Stimulated activated CD8-positive, alpha-beta memory T cell treated with anti-CD3 and anti-CD28 coated beads, Interleukin-7, amount 100 ng/mL, for 1 hour (primary cell): ENCODE measurements at regions not wholly inside any gene's neighbourhood (a gene's known extent, or its start where the extent isn't known, plus 50 kb on each side); places are given as distances from the start of the nearest gene placed in this dataset.
"Not testable (repeated sequence)": the region's sequence is repeated elsewhere in the genome, so short reads cannot be mapped to it uniquely, and the experiment has no call there.

Experiments used
- DNase-seq, 2 donors: peaks; one replicate each; pipeline ENCODE4 v3.0.0-alpha.2; 2020; ENCODE audit warnings: low read depth in 2 of 2

DNA sequence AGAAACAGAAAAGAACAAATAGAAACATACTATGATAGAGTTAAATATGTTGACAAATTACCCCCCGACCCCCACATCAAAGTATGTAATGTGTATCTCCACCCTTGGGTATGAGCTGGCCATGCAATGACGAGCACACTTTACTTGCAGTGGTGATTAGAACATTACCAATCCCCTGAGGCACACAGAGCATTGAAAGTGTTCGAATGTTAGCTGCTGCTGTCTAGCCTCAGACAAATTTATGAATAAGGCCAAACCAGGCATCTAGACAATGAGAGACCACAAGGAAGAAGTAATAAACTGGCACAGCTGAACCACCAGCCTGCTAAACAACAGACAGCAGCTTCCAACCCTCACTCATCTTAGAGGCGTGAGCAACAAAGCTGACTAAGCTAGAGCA is 380.5 kb downstream of the DSEL start:
- no peak for DNase-seq

DNA sequence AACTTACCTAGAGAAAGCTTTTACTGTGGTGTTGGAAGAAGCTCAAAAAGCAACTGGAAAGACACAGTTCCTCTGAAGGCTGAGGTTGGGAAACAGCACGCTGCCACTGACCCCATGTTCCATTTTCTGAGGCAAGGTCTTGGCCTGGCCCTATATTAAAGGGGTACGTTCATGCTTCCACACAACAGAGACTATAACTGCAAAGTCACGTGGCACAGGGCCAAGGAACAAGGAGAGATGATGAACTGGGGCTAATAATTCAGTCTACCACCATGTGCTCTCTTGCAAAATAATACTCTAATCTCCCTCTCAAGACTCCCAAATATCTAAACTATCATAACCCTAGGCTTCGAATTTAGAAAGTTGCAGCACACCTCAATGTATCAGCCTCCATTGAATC is 381.6 kb downstream of the DSEL start:
- no peak for DNase-seq

DNA sequence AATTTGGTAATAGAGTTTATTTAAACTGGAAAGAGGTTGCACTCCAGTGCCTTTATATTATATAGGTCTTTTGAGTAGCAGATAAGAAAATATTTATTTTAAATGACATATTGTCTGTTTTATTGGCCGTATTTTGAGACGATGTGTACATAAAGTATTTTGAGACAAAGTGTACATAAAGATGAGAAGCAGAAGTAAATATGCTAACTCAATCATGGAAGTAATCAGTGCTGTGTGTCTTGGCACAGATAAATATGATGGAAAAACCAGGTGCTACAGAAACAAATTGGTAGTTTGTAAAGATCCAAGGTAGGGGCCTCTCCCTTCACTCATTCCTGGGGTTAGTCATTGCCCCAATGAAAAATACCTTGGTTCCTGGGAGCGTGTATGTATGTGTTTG is 382.9 kb downstream of the DSEL start:
- DNase-seq, result no peak

DNA sequence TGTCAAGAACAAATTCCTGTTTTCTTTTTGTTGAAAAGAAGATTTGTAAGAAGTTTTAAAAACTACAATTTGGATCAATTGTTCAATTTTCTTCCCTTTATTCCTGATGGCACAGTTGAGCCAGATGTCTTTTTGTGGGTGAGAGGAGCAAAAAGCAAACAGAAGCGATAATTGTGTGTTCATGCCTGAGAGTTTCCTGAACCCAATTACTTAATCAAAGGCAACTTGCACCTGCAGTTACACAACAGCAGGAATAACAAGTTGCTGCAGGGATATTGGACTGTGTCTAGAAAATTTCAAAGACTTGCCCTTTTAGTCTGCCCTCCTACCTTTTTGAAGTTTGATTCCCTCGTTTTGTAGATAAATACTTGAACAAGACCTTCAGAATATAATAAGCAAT is 383.6 kb downstream of the DSEL start:
- DNase-seq, result no peak

DNA sequence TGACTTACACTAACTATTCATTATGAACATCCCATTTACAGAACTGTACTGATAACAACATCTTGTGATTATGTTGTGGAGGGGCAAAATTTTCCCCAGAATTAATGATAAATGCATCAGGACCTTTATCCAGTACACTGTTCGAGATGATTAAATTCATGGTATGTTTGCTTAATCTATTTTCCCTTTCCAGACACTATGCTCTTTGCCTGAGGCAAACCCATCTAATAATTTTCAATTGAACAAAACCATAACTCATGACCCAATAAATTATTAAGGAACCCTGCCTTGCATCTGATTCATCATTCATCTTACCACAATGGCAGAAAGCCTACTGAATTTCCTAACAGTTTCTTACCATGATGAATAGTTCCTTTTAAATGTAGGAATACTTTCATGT is 385.0 kb downstream of the DSEL start:
- DNase-seq, result no peak

DNA sequence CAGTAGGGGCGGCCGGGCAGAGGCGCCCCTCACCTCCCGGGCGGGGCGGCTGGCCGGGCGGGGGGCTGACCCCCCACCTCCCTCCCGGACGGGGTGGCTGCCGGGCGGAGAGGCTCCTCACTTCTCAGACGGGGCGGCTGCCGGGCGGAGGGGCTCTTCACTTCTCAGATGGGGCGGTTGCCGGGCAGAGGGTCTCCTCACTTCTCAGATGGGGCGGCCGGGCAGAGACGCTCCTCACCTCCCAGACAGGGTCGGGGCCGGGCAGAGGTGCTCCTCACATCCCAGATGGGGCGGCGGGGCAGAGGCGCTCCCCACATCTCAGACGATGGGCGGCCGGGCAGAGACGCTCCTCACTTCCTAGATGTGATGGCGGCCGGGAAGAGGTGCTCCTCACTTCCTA is 389.8 kb downstream of the DSEL start:
- DNase-seq, result not testable (repeated sequence)

DNA sequence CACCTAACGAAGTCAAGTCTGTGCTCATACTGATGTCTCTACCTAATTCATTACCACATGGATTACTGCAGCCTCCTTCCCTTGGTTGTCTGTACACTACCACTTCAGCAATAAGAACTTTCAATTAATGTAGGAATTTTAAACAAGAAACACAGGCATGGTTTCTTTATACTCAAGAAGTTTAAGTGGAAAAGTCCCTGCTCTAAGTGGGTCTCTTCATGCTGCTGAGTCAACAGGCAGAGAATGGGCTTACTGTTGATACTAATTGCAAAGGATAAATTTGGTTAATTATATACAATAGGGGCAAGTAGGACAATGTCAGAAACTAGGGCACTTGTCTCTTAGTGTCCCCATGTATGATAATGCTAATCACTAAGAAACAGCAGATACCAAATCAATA is 392.6 kb downstream of the DSEL start:
- DNase-seq, result no peak

DNA sequence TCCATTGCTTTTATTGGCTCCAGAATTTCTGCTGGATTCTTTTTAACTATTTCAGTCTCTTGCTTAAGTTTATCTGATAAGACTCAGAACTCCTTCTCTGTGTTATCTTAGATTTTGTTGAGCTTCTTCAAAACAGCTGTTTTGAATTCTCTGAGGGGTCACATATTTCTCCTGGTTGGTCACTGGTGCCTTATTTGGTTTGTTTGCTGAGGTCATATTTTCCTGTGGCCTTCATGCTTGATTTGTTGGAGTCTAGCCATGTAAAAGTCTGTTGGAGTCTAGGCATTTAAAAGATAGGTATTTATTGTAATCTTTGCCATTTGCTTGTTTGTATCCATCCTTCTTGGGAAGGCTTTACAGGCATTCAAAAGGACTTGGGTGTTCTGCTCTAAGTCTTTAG is 398.7 kb downstream of the DSEL start:
- DNase-seq, result no peak

DNA sequence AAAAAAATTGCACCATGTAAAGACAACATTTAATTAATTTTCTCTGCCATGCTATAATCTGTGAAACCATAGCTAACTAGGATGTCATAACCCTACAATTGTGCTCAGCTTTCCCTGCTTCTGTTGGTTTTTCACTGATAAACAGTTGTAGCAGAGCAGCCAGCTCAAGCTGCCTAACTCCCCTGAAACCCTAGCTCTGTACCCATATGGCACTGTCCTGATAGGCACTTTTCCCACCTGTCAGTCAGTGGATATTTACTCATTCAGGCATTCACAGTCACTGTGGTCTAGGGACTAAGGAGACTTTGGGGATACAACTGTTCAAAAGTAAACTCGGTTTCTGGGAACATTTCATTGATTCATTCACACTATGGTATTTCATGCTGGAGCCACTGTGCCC is 407.0 kb downstream of the DSEL start:
- no peak for DNase-seq

DNA sequence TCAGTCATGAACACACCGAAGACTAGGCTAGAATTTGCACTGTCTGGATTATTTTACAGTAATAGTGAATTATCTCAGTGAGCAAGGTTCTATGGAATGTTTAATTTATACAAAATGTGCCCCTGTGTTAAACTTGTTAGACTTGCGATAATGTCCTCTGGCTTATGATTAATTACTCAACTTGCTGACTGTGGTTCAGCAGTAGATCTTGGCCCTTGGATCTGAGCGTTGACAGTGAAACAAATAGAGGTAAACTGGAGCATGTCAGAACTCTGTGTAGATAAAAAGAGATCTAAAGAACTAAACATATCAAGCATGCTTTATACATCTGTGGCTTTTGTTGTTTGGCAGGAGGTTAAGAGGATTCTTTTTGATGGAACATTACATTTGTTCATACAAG is 407.6 kb downstream of the DSEL start:
- DNase-seq, result no peak

DNA sequence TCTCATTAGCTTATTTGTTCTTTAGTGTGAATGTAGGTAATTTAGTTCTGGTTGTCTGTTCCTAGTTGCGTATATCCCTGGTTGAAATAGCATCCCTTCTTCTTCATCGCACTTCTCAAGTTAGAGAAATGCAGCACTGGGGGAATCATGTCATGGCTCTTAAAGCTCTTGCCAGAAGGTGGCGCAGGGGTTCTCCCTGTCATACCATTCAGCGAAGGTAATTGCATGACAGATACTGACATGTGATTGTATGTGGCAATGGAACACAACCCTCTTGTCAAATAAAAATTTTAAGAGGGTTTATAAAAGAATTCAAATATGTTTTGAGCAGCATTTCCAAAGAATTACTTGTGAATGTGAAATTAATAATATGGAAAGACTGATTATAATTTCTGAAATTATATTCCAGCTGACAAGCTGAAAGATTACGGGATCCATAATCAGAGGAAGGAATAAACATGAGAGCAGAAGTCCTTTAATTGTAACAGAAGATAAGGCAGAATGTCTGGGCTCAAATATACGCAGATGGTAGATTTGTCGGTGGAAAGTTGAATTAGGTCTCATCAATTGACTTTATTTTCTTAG is 411.7 kb downstream of the DSEL start:
- DNase-seq, result peak in 1 of 2 donors; percentile 5

DNA sequence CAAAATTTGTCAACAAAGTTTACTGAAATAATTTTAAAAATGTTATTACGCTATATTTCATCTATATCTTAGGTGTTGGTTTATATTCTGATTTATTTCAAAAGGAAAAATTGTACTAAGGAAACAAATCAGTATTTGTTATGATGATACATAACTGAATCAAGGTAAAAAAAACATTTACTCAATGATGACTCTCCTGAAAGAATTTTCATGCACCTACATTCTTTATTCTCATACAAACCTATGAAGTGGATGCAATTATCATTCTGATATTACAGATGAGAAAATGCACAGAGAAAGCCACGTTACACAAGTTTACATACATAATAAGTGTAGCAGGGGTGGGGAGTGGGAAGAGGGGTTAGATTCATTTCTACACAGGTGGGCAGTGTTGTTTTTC is 422.4 kb downstream of the DSEL start:
- DNase-seq, result no peak

DNA sequence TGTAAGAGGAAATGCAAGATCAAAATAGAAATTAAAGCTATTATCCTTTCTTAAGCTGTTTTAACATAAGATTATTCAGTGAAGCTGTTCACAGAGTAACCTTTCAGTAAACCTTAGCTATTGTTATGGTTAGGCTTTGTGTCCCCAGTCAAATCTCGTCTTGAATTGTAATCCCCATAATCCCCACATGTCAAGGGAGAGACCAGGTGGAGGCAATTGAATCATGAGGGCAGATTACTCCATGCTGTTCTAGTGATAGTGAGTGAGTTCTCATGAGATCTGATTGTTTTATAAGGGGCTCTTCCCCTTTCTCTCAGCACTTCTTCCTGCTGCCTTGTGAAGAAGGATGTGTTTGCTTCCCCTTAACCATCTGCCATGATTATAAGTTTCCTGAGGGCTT is 424.4 kb downstream of the DSEL start:
- DNase-seq, result no peak

DNA sequence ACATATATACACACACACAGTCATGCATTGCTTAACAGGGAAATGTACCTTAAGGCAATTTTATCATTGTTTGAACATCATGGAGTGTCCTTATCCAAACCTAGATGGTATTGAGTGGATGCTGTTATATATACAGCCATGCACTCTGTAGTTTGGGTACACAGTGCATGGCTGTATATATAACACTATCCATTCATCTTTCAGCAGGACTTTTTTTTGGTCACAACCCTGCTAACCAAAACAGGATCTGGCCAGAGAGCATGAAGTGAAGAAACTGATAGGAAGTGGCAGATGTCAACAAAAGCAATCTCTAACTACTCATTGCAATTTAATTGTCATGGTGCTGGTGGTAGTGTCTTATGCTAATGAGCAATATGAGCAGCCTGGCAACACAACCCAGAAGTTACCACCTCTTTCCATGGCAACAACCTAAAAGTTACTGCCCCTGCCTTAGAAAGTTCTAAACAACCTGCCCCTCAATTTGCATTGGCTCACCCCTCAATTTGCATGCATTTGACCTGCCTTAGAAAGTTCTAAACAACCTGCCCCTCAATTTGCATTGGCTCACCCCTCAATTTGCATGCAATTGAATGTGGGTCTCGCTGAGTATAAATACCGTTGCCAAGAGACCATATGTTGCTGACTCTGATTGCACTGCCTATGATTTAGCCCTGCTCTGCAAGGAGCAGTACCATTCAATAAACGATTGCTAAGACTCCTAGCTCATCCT is 434.9 kb downstream of the DSEL start:
- DNase-seq, result no peak

DNA sequence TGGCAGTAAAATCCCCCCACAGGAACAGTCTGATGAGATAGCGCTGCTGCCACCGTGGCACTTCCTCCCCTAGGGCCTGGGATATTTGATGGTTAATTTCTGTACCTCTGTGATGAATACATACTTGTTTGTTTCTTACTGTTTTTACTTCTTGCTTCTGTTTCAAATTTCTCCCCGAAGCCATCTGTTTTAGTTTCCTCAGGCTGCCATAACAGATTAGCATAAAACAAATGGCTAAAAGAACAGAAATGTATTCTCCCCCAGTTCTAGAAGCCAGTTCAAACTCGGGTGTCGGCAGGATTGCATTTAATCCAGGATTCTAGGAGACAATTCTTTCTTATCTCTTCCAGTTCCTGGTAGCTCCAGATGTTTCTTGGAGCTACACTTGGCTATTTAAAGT is 435.9 kb downstream of the DSEL start:
- no peak for DNase-seq

DNA sequence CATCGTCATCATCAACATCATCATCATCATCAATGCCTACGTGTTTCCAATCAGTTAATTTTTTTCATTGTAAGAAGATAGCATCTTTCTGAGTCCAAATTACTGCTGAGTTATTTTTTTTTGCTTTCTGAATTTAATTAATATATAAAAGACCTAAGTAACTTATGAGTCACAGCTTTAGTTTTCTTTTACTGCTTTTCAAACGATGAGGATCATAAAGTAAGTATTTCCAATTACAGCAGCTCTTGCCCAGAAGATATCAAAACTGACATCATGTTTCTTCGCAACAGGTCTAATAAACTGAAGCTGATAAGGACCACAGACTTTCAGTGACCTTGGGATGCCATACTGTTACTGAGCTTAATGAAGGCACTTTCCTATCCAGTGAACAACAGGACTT is 442.2 kb downstream of the DSEL start:
- DNase-seq, result no peak

DNA sequence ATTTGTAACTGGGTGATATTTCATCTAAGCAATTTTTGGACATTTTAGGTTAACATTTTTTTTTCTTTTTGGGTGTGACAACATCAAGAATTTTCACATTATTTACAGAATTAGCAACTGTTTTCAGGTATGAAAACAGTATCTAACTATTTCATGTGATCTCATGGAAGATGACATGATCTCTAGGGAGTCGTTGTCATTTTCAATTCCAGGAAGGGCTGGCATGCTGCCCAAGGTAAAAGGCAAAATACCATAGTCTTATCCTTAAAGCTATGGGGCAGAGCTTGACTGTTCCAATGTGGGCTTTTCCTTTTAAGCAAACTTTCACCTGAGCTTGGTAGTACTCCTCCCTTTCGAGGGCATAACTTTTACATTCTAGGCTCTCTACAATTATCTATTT is 443.7 kb downstream of the DSEL start:
- DNase-seq, result no peak

DNA sequence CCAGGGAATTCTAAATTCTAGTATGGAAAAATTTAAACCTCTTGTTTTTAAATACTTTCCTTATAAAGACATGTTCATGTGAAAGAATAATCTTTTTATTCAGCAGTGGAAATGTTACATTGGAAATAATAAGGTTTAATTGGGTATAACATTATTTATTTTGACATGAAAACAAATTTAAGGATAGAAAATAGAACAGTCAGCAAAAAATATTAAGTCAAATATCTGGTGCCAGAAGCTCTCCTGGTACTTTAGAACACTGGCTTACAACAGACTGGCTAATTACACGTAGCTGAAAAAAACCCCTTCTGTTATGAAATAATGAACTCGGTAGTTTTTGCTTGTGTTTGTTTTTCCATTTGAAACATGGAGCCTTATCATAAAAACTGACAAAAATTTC is 447.9 kb downstream of the DSEL start:
- DNase-seq, result no peak

DNA sequence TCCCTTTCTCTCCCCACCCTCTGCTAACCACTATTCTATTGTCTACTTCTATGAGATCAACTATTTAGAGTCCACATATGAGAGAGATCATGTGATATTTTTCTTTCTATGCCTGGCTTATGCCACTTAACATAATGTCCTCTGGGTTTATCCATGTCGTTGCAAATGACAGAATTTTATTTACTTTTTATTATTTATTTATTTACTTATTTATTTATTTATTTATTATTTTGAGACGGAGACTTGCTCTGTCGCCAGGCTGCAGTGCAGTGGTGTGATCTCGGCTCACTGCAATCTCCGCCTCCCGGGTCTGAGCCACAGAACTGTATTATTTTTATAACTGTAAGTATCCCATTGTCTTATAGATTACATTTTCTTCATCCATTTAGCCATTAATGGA is 443.4 kb upstream of the CDH19 start:
- no peak for DNase-seq

DNA sequence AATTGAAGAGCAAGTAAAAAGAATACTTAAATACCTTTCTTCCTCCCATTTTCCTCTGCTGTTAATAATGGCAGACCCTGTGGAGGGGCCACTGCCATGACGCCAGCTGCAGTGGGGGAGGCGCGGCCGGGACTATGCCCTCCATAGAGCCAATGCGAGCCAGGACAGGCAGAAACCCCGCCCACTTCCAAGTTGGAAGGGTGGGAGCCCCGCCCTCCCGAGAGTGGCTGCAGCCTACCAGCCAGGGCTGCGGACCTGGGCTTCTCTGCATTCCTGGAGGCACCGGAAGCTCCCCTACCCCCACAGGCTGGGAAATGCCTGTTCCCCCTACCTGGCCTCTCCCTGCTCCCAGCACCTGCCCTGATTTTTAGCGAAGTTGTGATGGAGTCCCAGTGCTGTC is 439.4 kb upstream of the CDH19 start:
- no peak for DNase-seq

DNA sequence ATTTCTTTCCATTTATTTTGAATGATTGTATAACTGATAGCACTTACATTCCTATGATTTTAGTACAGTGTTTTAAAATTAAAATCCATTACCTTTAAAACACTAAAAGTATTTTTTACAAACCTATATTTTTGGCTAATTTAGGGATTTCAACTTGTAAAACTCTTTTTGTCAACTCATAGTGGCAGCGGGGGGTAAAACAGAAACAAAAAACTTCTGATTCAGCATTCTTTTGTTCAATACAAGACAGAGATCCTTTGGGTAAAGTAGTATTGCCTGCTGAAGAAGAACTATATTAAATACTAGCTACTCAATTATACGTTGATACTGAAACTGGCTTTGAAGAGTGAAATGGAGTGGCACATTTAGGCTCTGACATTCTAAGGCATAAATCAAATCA is 437.4 kb upstream of the CDH19 start:
- no peak for DNase-seq

DNA sequence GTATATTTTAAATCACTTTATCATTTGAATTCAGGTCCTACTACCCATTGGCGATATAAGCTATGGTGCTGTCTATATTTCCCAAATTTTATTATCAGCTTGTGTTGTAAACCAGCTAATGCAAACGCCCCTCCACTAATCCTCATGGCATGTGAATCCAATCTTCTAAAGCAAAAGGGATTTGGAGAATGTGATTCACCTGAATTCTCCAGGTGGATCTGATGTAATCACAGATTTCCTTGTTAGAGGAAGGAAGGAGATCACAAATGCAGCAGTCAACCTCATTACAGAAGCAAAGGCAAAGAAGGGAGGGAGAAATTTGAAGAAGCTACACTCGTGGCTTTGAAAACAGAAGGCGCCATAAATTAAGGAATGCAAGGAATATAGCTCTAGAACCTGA is 431.1 kb upstream of the CDH19 start:
- no peak for DNase-seq

DNA sequence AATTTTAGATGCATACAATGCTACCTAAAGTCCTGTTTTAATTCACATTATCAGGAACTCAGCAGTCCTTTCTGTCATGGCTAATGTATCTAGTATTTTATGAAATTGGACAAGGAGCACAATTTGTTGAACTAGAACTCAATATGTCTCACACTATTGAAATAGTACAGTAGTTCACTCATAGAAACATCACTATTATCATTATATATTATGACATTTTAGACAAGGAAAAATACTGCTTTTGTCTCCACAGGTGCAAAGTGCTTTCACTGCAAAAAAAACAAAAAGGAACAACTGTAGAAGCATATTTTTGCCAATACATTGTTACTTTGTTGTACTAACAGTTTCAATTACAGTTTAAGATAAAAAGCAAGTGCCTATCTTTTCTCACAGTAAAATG is 419.2 kb upstream of the CDH19 start:
- DNase-seq, result no peak

DNA sequence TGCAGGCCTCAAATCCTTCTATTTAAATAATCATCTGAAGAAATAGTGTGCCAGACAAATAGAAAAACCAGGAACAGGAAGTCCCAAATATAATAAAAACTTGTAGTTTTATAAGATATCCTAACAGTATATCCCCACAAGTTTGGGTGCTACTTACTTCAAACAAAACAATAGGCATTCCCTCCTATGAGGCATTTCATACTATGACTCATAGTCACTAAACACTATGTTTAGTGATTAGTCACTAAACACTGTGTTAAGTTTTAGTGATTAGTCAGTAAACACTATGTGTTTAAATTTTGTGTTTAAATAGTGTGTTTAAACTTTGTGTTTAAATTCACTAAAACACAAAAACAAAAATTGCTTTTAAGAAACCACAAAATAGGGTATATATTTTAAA is 407.0 kb upstream of the CDH19 start:
- no peak for DNase-seq
